Stimulated activated CD8-positive, alpha-beta memory T cell treated with anti-CD3 and anti-CD28 coated beads, Interleukin-4, amount 100 ng/mL, for 4 hours (primary cell): ENCODE measurements at regions not wholly inside any gene's neighbourhood (a gene's known extent, or its start where the extent isn't known, plus 50 kb on each side); places are given as distances from the start of the nearest gene placed in this dataset.
A peak's percentile ranks its signal among the peaks of the same experiment; 100 is the strongest.

ENCODE experiments used
- DNase-seq, 2 donors: peaks; one replicate each; pipeline ENCODE4 v3.0.0-alpha.2; 2020; ENCODE audit warnings: low read depth in 2 of 2, low spot score in 1 of 2

DNA sequence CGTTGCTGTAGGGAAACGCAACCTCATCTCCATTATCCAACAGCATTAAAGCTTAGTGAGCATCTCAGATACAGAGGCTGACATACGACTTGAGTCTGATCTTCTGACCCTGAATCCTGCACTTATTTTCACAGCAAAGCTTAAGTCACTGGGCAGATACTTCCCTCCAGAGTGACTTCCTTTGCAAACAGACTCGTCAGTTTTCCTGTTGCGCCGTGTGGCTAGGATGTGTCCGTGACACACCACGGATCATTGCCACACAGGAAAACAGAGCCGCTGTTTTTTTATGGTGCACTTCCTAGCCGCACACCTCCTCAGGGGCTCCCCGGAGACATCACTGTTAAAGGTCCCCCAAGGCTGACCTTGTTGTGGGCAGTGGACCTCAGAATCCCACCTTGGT is 94.9 kb upstream of the MKI67 start:
- no peak for DNase-seq

GRCh38 chr10:128221807-128222206 is 95.6 kb upstream of the MKI67 start:
- no peak for DNase-seq

GRCh38 chr10:128222332-128222849 is 96.2 kb upstream of the MKI67 start:
- DNase-seq: no peak

- DNase-seq: no peak
These were observed 104.2 kb upstream of the MKI67 start for GRCh38 chr10:128230401-128230800.

- no peak for DNase-seq
These were observed 107.2 kb upstream of the MKI67 start for GRCh38 chr10:128233422-128233821.

DNA sequence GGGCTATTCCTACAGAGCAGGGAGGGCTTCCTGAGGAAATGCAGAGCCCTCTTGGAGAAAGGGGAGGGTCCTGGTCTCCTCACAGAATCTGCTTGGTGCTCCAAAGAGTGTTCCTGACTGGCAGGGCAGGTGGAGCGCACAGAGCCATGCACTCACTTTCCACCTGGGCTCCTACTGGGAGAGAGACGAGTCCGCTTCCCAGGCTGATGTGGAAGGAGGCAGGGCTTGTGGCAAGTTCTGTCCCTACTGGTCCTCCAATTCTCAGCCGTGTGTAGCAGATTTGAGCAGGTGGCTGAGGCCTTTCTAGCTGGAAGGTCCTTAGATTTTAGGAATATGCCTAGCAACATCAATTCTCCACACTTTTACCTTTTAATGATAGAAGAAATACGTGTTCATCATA is 111.5 kb upstream of the MKI67 start:
- no peak for DNase-seq

- no peak for DNase-seq
These were observed 114.8 kb upstream of the MKI67 start for GRCh38 chr10:128241023-128241422.

GRCh38 chr10:128242641-128243040 is 116.4 kb upstream of the MKI67 start:
- no peak for DNase-seq

GRCh38 chr10:128245026-128245425 is 118.8 kb upstream of the MKI67 start:
- no peak for DNase-seq

- no peak for DNase-seq
These were observed 121.4 kb upstream of the MKI67 start for GRCh38 chr10:128247576-128247975.

DNA sequence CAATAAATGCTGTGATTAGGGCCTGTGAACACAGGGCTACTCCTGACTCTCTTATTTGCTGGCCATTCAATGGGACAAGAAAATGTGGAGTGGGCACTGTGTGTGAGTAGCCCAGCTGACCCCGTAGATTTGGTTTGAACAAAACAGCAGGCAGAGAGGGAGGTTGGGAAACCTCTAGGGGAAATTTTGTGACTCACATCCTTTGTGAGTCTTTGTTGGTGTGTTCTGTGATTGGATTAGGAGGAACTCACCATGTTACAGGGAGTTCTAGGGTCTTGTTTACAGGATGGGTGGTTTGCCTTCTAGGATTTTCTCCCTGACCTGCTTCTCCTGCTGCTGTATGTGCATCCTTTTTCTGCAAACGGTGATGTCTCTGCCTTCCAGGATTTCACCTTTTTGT is 128.3 kb upstream of the MKI67 start:
- no peak for DNase-seq

GRCh38 chr10:128257428-128257827 is 131.2 kb upstream of the MKI67 start:
- no peak for DNase-seq

- no peak for DNase-seq
These were observed 132.3 kb upstream of the MKI67 start for GRCh38 chr10:128258421-128258976.

- peak; percentile 6 to 27 for DNase-seq
These were observed 137.9 kb upstream of the MKI67 start for GRCh38 chr10:128263891-128264688.

DNA sequence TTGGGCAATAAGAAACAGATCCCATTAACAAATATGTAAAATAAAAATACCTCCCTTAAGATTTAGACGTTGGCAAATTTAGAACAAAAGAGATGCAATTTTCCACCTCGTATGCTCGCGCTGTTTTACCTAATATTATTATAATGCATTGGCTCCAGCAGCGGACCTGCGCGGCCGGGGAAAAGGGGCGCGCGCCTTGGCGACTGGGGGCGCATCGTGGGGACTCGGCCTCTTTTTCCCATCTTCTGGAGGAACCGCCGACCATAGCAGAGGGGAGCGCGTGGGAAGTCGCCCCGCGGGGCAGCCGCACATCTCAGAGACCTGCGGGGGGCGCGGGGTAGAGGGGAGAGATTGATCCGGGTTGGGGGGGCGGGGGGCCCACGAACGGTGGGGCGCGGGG is 139.4 kb upstream of the MKI67 start:
- no peak for DNase-seq

DNA sequence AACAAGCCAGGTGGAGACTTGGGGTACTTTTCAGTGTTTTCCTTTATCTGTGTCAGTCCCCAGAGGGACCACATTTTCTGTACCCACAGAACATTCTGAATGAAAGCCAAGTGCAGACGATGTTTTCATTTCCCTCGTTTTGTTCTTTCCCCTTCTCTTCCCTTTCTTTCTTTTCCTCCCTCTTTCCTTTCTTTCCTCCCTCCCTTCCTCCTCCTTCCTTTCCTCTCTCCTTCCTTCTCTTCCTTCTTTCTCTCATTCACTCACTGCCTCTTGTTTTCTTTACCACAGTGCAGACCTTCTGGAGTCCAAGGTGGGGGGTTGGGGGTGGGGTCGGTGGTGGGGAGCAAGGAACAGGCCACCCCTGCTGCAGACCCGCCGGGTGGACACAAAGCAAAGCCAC is 141.4 kb upstream of the MKI67 start:
- no peak for DNase-seq

DNA sequence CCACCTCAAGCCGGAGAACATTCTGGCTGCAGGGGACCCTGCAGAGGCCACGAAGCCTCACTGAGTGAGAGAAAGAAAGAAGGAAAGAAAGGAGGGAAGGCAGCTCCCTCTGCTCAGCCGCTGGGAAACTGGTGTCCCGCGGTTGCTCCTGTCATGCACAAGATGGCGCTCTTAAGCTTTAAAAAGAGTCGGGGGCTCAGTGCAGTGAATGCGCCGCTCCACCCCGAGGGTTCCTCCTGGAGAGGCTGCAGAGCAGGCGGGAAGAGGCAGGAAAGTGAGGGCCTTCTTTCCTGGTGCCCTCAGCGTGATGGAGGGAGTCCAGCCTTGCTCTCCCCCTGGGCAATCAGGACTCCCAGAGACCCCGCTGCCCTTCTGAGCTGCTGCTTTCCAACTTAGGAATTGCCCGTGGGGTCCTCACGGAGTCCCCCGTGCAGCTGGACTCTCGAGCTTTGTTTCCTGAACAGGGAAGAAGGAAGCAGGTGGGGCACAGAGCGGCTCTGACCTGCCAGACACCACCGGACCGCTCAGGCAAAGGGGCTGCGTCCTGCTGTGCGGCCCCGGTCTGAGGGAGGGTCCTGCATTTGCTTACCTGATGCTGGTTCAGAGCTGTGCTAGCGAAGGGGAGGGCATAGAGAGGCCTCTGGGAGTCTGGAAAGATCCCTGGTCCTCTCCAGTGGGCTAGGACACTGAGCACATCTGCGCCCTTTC is 141.9 kb upstream of the MKI67 start:
- DNase-seq: no peak

GRCh38 chr10:128274938-128275337 is 148.7 kb upstream of the MKI67 start:
- DNase-seq: no peak

DNA sequence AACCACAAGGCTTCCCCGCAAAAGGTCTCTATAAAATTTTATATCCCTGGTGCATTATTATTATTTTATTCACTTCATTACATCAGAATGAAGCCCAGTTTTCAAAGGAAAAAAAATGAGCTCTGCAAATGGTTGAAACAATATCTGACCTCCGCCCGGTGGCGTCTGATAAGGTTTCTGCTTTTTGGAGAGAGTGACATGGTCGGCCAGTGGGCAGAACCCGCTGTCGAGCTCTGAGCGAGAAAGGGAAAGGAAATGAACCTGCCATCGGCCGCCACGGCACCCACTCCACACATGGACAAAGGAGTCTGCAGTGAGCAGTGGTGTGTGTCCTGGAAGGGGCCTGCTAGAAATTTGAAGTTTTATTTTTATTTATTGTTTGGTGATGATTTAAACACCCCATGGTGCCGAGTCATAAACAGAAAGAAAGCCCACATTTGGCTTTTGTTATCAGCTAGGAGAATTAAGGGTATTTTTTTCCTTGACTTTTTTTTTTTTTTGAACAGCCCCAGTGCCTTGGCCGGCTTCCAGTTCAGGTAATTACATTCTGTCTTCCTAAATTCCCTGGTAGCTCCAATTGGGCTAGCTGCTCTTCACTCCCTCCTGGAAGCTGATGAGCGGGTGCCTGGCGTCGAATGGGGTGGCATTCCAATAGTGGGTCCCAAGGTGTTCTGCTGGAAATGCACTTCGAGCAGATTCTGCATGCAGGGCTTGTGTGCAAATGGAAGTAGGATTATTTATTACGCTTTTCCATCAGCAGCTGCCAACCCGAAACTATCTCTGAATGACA is 149.4 kb upstream of the MKI67 start:
- DNase-seq: no peak

GRCh38 chr10:128277267-128277840 is 151.1 kb upstream of the MKI67 start:
- no peak for DNase-seq

GRCh38 chr10:128278362-128278761 is 152.1 kb upstream of the MKI67 start:
- no peak for DNase-seq
